ENCODE measurements at regions not wholly inside any gene's neighbourhood (a gene's known extent, or its start where the extent isn't known, plus 50 kb on each side); places are given as distances from the start of the nearest gene placed in this dataset.

DNA sequence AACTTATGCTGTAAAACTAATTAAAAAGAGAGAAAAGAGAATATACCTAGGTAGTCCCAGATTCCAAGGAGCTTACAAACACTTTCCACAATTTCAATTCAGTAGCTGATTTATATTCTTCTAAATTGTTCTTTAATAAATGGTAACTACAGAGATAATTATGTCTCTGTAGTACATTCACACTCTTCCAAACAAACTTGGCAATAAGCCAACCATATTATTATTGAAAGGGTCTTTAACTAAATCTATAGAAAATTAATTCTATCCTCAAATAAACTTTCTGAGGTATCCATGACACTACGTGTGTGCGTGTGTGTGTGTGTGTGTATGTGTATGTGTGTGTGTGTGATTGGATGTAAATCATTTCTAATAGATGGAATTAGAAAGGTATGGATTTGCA is 217.4 kb upstream of the EYS start (continued):
- no peak for TF ChIP-seq TAF1 (IDR thresholded peaks at IDR 0.05; ENCODE audit: low read depth, low read length)
- TF ChIP-seq RAD21 (IDR thresholded peaks at IDR 0.05 in 1 of 2, conservative IDR thresholded peaks at IDR 0.05 in 1 of 2; ENCODE audit: low read depth in 2 of 2, low read length in 2 of 2) = no peak
- TF ChIP-seq ZNF274 (IDR thresholded peaks at IDR 0.05; ENCODE audit: borderline replicate concordance, extremely low read depth, low read length) = no peak
- no peak for TF ChIP-seq TBP (IDR thresholded peaks at IDR 0.05; ENCODE audit: low read depth, low read length)

Measured in H1 (cell line).